Mucosa of descending colon (tissue), 3 donors: ENCODE measurements at regions not wholly inside any gene's neighbourhood (a gene's known extent, or its start where the extent isn't known, plus 50 kb on each side); places are given as distances from the start of the nearest gene placed in this dataset.

ENCODE experiments used
- ATAC-seq: fragments of 200-7000 bp; cut with Tn5 transposase; one replicate; pipeline ENCODE4 v1.9.1; 2020; ENCODE audit warnings: mild to moderate bottlenecking, moderate library complexity
- DNase-seq, 3 donors: peaks; one replicate each; pipeline ENCODE4 v3.0.0-alpha.2; 2020
- H3K36me3 ChIP-seq: fragments of 200-600 bp; one replicate; pipeline ENCODE4 v1.8.0; 2021; ENCODE audit warnings: low read depth, mild to moderate bottlenecking
- H3K4me1 ChIP-seq: fragments of 200-600 bp; one replicate; pipeline ENCODE4 v1.8.0; 2021; ENCODE audit warnings: low read depth, mild to moderate bottlenecking
- H3K4me3 ChIP-seq: fragments of 200-600 bp; one replicate; pipeline ENCODE4 v1.8.0; 2021; ENCODE audit warnings: mild to moderate bottlenecking
- H3K9me3 ChIP-seq: fragments of 200-600 bp; one replicate; pipeline ENCODE4 v1.8.0; 2021; ENCODE audit warnings: mild to moderate bottlenecking
- CTCF ChIP-seq: fragments of 200-600 bp; IDR thresholded peaks from one replicate; pipeline ENCODE4 v1.8.0; 2022; ENCODE audit warnings: antibody characterized with exemption, mild to moderate bottlenecking
- intact Hi-C, 2 donors: fragments of 100-400 bp; cut with DNase I in 1 of 2; cut with micrococcal nuclease in 1 of 2; formaldehyde crosslinking; loops; one replicate each; pipeline versions ENCODE4 v1.11.0 to v1.11.1; 2022; cut with DNase I, micrococcal nuclease
- donor health status: DM: no; HTN: no; CAD: no; lungs with moderate emphysema.
- donor health status: DM: no; HTN: no; CAD: no.
- donor health status: DM: no; HTN: yes; CAD: no.

GRCh38 chr3:177764933-177765332 lies 567.7 kb upstream of the TBL1XR1 start:
- no peaks in the 10 kb centered on the region for H3K4me1 ChIP-seq
- peaks cover 7% of the 10 kb centered on the region for H3K9me3 ChIP-seq
- intact Hi-C loops, result no loop called here
- H3K4me3 ChIP-seq, result no peak overlapping the region
- no peak for TF ChIP-seq CTCF
- no peaks in the 10 kb centered on the region for H3K36me3 ChIP-seq
- ATAC-seq (no peak), DNase-seq (no peak)

GRCh38 chr3:177770383-177771230 lies 573.3 kb upstream of the TBL1XR1 start:
- no peaks in the 10 kb centered on the region for H3K4me1 ChIP-seq
- DNase-seq, result no peak
- H3K9me3 ChIP-seq, result peaks cover 7% of the 10 kb centered on the region
- no peak overlapping the region for H3K4me3 ChIP-seq
- TF ChIP-seq CTCF, result no peak
- ATAC-seq, result no peak
- no peaks in the 10 kb centered on the region for H3K36me3 ChIP-seq
- intact Hi-C loops, result loop anchor here in 1 of 2 donors (10.0 kb wide), 1 partner anchor 716 kb away; no protein-coding TSS in a partner anchor

GRCh38 chr3:177771780-177772179 lies 574.5 kb upstream of the TBL1XR1 start:
- no peak for DNase-seq
- Histone ChIP-seq H3K4me3 (no peak overlapping the region), H3K36me3 (no peaks in the 10 kb centered on the region), H3K9me3 (peaks cover 7% of the 10 kb centered on the region), H3K4me1 (no peaks in the 10 kb centered on the region)
- intact Hi-C loops, result loop anchor here in 1 of 2 donors (10.0 kb wide), 1 partner anchor 717 kb away; no protein-coding TSS in a partner anchor
- ATAC-seq, result no peak
- TF ChIP-seq CTCF, result no peak

GRCh38 chr3:177772908-177773557 lies 575.8 kb upstream of the TBL1XR1 start:
- DNase-seq (no peak), ATAC-seq (no peak)
- Histone ChIP-seq H3K9me3 (peaks cover 4% of the 10 kb centered on the region), H3K4me3 (no peak overlapping the region), H3K4me1 (no peaks in the 10 kb centered on the region), H3K36me3 (no peaks in the 10 kb centered on the region)
- no peak for TF ChIP-seq CTCF
- intact Hi-C loops, result loop anchor here in 1 of 2 donors (10.0 kb wide), 1 partner anchor 718 kb away; no protein-coding TSS in a partner anchor

- H3K4me1 ChIP-seq, result no peaks in the 10 kb centered on the region
- DNase-seq (no peak), ATAC-seq (no peak)
- H3K9me3 ChIP-seq, result no peaks in the 10 kb centered on the region
- intact Hi-C loops, result loop anchor here in 1 of 2 donors (10.0 kb wide), 1 partner anchor 719 kb away; no protein-coding TSS in a partner anchor
- H3K36me3 ChIP-seq, result no peaks in the 10 kb centered on the region
- H3K4me3 ChIP-seq, result no peak overlapping the region
- TF ChIP-seq CTCF, result no peak
These were observed 576.4 kb upstream of the TBL1XR1 start for GRCh38 chr3:177773717-177774116.
